ENCODE measurements at regions not wholly inside any gene's neighbourhood (a gene's known extent, or its start where the extent isn't known, plus 50 kb on each side); places are given as distances from the start of the nearest gene placed in this dataset.

DNA sequence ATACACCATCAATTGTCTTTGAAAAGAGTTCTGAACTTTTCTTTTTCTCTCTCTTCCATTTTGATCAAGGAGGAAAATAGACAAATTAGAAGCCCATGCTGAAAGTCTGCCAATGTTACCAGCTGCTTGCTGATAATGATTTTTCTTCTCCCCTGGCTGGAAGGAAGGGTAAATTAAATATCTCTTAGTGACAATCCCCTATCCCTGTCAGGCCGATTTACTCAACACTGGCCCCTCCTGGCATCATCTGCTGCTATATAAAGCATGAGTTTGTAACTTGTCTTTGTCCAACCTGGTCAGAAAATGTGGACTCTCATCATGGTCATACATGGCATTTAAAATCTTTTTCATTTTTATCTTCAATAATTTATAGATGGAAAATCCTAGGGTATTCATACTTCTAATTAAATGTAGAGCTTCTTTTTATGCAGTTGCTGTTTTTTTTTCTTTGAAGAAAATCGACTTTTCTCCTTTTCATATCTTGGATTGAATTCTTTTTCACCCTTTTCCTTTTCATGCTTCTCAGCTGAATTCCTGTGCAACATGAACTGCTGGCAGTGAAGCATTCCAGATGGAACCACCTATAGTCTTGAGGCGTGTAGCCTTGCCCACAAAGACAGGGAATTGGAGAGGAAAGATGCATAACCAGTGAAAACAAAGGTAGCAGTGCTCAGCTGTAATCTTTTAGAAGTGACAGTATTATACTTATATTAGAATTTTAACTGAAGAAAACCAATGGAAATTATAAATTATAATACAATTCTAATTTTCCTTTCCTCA, 214.7 kb upstream of the PTGFR start:
- no peak for DNase-seq (ENCODE audit: low spot score)
- H3K4me3 Mint-ChIP-seq: no peak overlapping the region
- no peak overlapping the region for H3K9ac ChIP-seq

GRCh38 chr1:78277253-78277652, 213.5 kb upstream of the PTGFR start:
- H3K4me1 ChIP-seq: no peaks in the 10 kb centered on the region
- no peak overlapping the region for H3K9ac ChIP-seq
- Mint-ChIP-seq H3K36me3 (no peaks in the 10 kb centered on the region), H3K27ac (no peak overlapping the region), H3K9me3 (peaks cover 4% of the 10 kb centered on the region), H3K27me3 (ENCODE audit: insufficient read depth, low read depth) (no peaks in the 10 kb centered on the region), H3K4me1 (no peaks in the 10 kb centered on the region), H3K4me3 (no peak overlapping the region)
- no peak overlapping the region for H3K27ac ChIP-seq
- H4K20me1 ChIP-seq (ENCODE audit: low read depth): no peaks in the 10 kb centered on the region
- H3K27me3 ChIP-seq: no peaks in the 10 kb centered on the region
- no peak overlapping the region for H3K4me3 ChIP-seq
- no peaks in the 10 kb centered on the region for H3K36me3 ChIP-seq
- no peak overlapping the region for H2AFZ ChIP-seq (replicated peaks)
- no peaks in the 10 kb centered on the region for H3K9me3 ChIP-seq (ENCODE audit: low read depth)
- TF ChIP-seq, protein P1, sequence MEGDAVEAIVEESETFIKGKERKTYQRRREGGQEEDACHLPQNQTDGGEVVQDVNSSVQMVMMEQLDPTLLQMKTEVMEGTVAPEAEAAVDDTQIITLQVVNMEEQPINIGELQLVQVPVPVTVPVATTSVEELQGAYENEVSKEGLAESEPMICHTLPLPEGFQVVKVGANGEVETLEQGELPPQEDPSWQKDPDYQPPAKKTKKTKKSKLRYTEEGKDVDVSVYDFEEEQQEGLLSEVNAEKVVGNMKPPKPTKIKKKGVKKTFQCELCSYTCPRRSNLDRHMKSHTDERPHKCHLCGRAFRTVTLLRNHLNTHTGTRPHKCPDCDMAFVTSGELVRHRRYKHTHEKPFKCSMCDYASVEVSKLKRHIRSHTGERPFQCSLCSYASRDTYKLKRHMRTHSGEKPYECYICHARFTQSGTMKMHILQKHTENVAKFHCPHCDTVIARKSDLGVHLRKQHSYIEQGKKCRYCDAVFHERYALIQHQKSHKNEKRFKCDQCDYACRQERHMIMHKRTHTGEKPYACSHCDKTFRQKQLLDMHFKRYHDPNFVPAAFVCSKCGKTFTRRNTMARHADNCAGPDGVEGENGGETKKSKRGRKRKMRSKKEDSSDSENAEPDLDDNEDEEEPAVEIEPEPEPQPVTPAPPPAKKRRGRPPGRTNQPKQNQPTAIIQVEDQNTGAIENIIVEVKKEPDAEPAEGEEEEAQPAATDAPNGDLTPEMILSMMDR (IDR thresholded peaks at IDR 0.05): no peak
- TF ChIP-seq EZH2phosphoT487 (IDR thresholded peaks at IDR 0.05) (no peak), EZH2 (IDR thresholded peaks at IDR 0.05) (no peak)
- H3K79me2 ChIP-seq (ENCODE audit: low read depth): no peaks in the 10 kb centered on the region
- H3F3A ChIP-seq (ENCODE audit: low read depth): no peaks in the 10 kb centered on the region
- no peak for DNase-seq (ENCODE audit: low spot score)
- no peak overlapping the region for H3K4me2 ChIP-seq

More for the DNA sequence above, 214.7 kb upstream of the PTGFR start:
- H3K27ac ChIP-seq: no peak overlapping the region
- H3F3A ChIP-seq (ENCODE audit: low read depth): no peaks in the 10 kb centered on the region
- Mint-ChIP-seq H3K27me3 (ENCODE audit: insufficient read depth, low read depth) (no peaks in the 10 kb centered on the region), H3K9me3 (peaks cover 2% of the 10 kb centered on the region), H3K4me1 (no peaks in the 10 kb centered on the region), H3K36me3 (no peaks in the 10 kb centered on the region), H3K27ac (no peak overlapping the region)
- no peak overlapping the region for H2AFZ ChIP-seq (replicated peaks)
- no peaks in the 10 kb centered on the region for H3K79me2 ChIP-seq (ENCODE audit: low read depth)
- no peaks in the 10 kb centered on the region for H3K9me3 ChIP-seq (ENCODE audit: low read depth)
- H4K20me1 ChIP-seq (ENCODE audit: low read depth): no peaks in the 10 kb centered on the region
- peaks cover 6% of the 10 kb centered on the region for H3K27me3 ChIP-seq
- no peaks in the 10 kb centered on the region for H3K36me3 ChIP-seq
- no peak overlapping the region for H3K4me3 ChIP-seq
- TF ChIP-seq EZH2 (IDR thresholded peaks at IDR 0.05) (no peak), EZH2phosphoT487 (IDR thresholded peaks at IDR 0.05) (no peak)
- TF ChIP-seq, protein P1 (IDR thresholded peaks at IDR 0.05): no peak
- H3K4me1 ChIP-seq: no peaks in the 10 kb centered on the region
- no peak overlapping the region for H3K4me2 ChIP-seq

DNA sequence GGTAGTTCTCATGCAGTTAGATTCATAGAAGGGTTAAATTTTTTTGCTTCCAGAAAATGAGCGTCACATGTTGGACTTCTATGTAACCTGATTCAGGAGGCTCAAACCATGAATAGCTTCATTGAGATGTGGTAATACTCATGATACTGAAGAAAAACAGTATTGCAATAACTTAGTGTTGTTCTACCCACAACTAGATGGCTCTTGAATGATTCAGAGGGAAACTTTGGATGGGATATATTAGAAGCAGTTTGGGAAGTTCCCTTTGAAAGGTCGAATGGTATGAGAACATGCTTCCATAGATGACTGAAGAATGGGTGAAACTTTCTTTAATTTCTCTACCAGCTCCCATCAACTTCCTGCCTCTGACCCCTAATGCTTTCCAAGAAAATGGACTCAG, 211.7 kb upstream of the PTGFR start:
- Mint-ChIP-seq H3K9me3 (peaks cover 1% of the 10 kb centered on the region), H3K27me3 (ENCODE audit: insufficient read depth, low read depth) (no peaks in the 10 kb centered on the region), H3K4me3 (no peak overlapping the region), H3K27ac (no peak overlapping the region), H3K36me3 (no peaks in the 10 kb centered on the region), H3K4me1 (no peaks in the 10 kb centered on the region)
- Histone ChIP-seq H2AFZ (replicated peaks) (no peak overlapping the region), H3K36me3 (no peaks in the 10 kb centered on the region), H4K20me1 (ENCODE audit: low read depth) (no peaks in the 10 kb centered on the region), H3K4me3 (no peak overlapping the region), H3K4me1 (no peaks in the 10 kb centered on the region), H3K27ac (no peak overlapping the region), H3K9ac (no peak overlapping the region), H3K4me2 (no peak overlapping the region), H3K9me3 (ENCODE audit: low read depth) (no peaks in the 10 kb centered on the region), H3K79me2 (ENCODE audit: low read depth) (no peaks in the 10 kb centered on the region), H3F3A (ENCODE audit: low read depth) (no peaks in the 10 kb centered on the region), H3K27me3 (no peaks in the 10 kb centered on the region)
- no peak for DNase-seq (ENCODE audit: low spot score)
- no peak for TF ChIP-seq EZH2phosphoT487 (IDR thresholded peaks at IDR 0.05)
- TF ChIP-seq, protein P1 (IDR thresholded peaks at IDR 0.05): no peak
- no peak for TF ChIP-seq EZH2 (IDR thresholded peaks at IDR 0.05)
